K562 (cell line): ENCODE measurements at regions not wholly inside any gene's neighbourhood (a gene's known extent, or its start where the extent isn't known, plus 50 kb on each side); places are given as distances from the start of the nearest gene placed in this dataset.

ENCODE experiments used
- ATAC-seq: fragments of 200-7000 bp; cut with Tn5 transposase; 3 replicates; pipeline ENCODE4 v1.9.1; 2020; ENCODE audit warnings: moderate library complexity
- BruUV-seq: library from RNA; stranded (reverse); fragments of 400-500 nt; replicated peaks from 2 replicates; lab custom pipeline; 2021; lab: Mats Ljungman, UMichigan
- CTCF ChIA-PET: fragments of 300-600 bp; formaldehyde crosslinking; extraction: SDS; loops from one replicate; lab custom pipeline; 2021; ENCODE audit warnings: low intra/inter-chr PET ratio; lab: Yijun Ruan, JAX
- POLR2A ChIA-PET: fragments of 300-600, 350-650 bp; sonication (Branson Sonifier 250); formaldehyde crosslinking; extraction: SDS; loops from one replicate; lab custom pipeline; 2021; ENCODE audit warnings: antibody characterized with exemption, inconsistent platforms; lab: Yijun Ruan, JAX
- DNase-seq, 4 experiments: peaks; one replicate each; pipeline versions ENCODE4 v3.0.0 to v3.0.0-alpha.2; 2011 to 2018; ENCODE audit warnings: low spot score in 3 of 4, mixed read lengths in 3 of 4; ENCODE audit errors: extremely low read depth in 1 of 4
- FAIRE-seq: peaks from 2 replicates; lab custom pipeline; 2011; peaks lifted over from hg19 to GRCh38; lab: Jason Lieb, UNC
- H2AFZ ChIP-seq: 2 replicates; pipeline ENCODE4 v1.6.0; 2011; ENCODE audit warnings: low read depth, low read length, control low read depth, inconsistent platforms
- H3K27ac ChIP-seq: fragments of 200-600 bp; 3 replicates; pipeline ENCODE4 v1.8.0; 2011; ENCODE audit warnings: low read depth, mild to moderate bottlenecking, control low read depth, inconsistent platforms, low read length, moderate library complexity, mixed read lengths; ENCODE audit errors: extremely low read depth
- H3K27me3 ChIP-seq, 2 experiments: fragments of 300-600 bp in 1 of 2; 2 replicates in 1 of 2; 3 replicates in 1 of 2; pipeline versions ENCODE4 v1.6.0 to v1.8.0; 2011; ENCODE audit warnings: inconsistent platforms in 2 of 2, low read length in 2 of 2, mild to moderate bottlenecking in 1 of 2, mixed read lengths in 1 of 2, moderate library complexity in 1 of 2; ENCODE audit not compliant: control insufficient read depth in 2 of 2, insufficient read depth in 2 of 2
- H3K36me3 ChIP-seq: fragments of 300-600 bp; 3 replicates; pipeline ENCODE4 v1.8.0; 2011; ENCODE audit warnings: mild to moderate bottlenecking, low read length, inconsistent platforms; ENCODE audit not compliant: control insufficient read depth, insufficient read depth
- H3K4me1 ChIP-seq, 2 experiments: fragments of 200-600 bp in 1 of 2; replicated peaks in 1 of 2; 2 replicates in 1 of 2; 3 replicates in 1 of 2; pipeline versions ENCODE4 v1.5.1 to v1.8.0; 2011; ENCODE audit warnings: inconsistent platforms in 2 of 2, low read length in 2 of 2, mild to moderate bottlenecking in 1 of 2, mixed read lengths in 1 of 2, moderate library complexity in 1 of 2; ENCODE audit not compliant: control insufficient read depth in 2 of 2, insufficient read depth in 2 of 2
- H3K4me2 ChIP-seq: 2 replicates; pipeline ENCODE4 v1.6.1; 2011; ENCODE audit warnings: low read length, control low read depth, inconsistent platforms, mixed read lengths; ENCODE audit not compliant: insufficient read depth
- H3K4me3 ChIP-seq: fragments of 200-600 bp; sonication (generic), shearing (Covaris generic); 2 replicates; pipeline ENCODE4 v1.5.1; 2016; ENCODE audit warnings: control low read depth, inconsistent platforms
- H3K79me2 ChIP-seq: fragments of 200-600 bp; 3 replicates; pipeline ENCODE4 v1.8.0; 2011; ENCODE audit warnings: low read length, inconsistent platforms; ENCODE audit not compliant: control insufficient read depth, insufficient read depth
- H3K9ac ChIP-seq, 2 experiments: 2 replicates each; pipeline versions ENCODE4 v1.6.0 to v1.6.1; 2011; ENCODE audit warnings: low read depth in 2 of 2, low read length in 2 of 2, control low read depth in 1 of 2, inconsistent platforms in 1 of 2, mild to moderate bottlenecking in 1 of 2, mixed read lengths in 1 of 2; ENCODE audit not compliant: insufficient read depth in 1 of 2
- H3K9me1 ChIP-seq: one replicate; pipeline ENCODE4 v1.6.0; 2011; ENCODE audit warnings: inconsistent platforms, mild to moderate bottlenecking, low read length, moderate library complexity; ENCODE audit not compliant: control insufficient read depth, insufficient read depth
- H3K9me3 ChIP-seq: replicated peaks from 2 replicates; pipeline ENCODE4 v1.5.1; 2011; ENCODE audit warnings: low read depth, low read length, inconsistent platforms; ENCODE audit not compliant: control insufficient read depth, insufficient read depth
- H4K20me1 ChIP-seq: replicated peaks from 2 replicates; pipeline ENCODE4 v1.6.1; 2011; ENCODE audit warnings: low read length, inconsistent platforms, mixed read lengths; ENCODE audit not compliant: control insufficient read depth, insufficient read depth
- EP300 ChIP-seq: IDR thresholded peaks from 2 replicates; pipeline ENCODE4 v1.6.1; 2012; ENCODE audit warnings: low read length, improper control_type of control experiment
- NELFE ChIP-seq: IDR thresholded peaks from 2 replicates; pipeline ENCODE4 v1.6.1; 2011; ENCODE audit warnings: mild to moderate bottlenecking; ENCODE audit not compliant: insufficient read depth, insufficient read length
- NFE2L1 ChIP-seq: fragments of 450-650 bp; IDR thresholded peaks from 2 replicates; pipeline ENCODE4 v1.6.1; 2016; ENCODE audit warnings: missing genetic modification characterization, low read depth, mild to moderate bottlenecking, missing compliant biosample characterization, moderate library complexity, borderline replicate concordance
- RBM22 ChIP-seq: fragments of 200-400 bp; formaldehyde crosslinking; IDR thresholded peaks from 2 replicates; pipeline ENCODE4 v1.6.1; 2018; ENCODE audit warnings: low read length, low read depth; ENCODE audit not compliant: poor library complexity, severe bottlenecking
- SNIP1 ChIP-seq: fragments of 450-650 bp; IDR thresholded peaks from 2 replicates; pipeline ENCODE4 v1.7.1; 2017; ENCODE audit warnings: low read depth, mild to moderate bottlenecking
- SUPT5H ChIP-seq: fragments of 450-650 bp; IDR thresholded peaks from 2 replicates; pipeline ENCODE4 v1.6.1; 2016
- ZBTB17 ChIP-seq: fragments of 450-650 bp; formaldehyde crosslinking; IDR thresholded peaks from 2 replicates; pipeline ENCODE4 v1.4.0; 2020; ENCODE audit warnings: mild to moderate bottlenecking
- ZFP1 ChIP-seq: fragments of 450-650 bp; formaldehyde crosslinking; IDR thresholded peaks from 2 replicates; pipeline ENCODE4 v1.4.0; 2020; ENCODE audit warnings: mild to moderate bottlenecking, mixed read lengths
- ZNF12 ChIP-seq: sonication (generic); formaldehyde crosslinking; IDR thresholded peaks from 2 replicates; pipeline ENCODE4 v1.4.0; 2020; ENCODE audit warnings: mild to moderate bottlenecking, missing genetic modification reagents
- ZNF184 ChIP-seq: sonication (generic); formaldehyde crosslinking; IDR thresholded peaks from 2 replicates; pipeline ENCODE4 v1.5.0; 2020; ENCODE audit warnings: missing genetic modification reagents
- ZNF224 ChIP-seq: sonication (generic); formaldehyde crosslinking; IDR thresholded peaks from 2 replicates; pipeline ENCODE4 v1.8.0; 2022; ENCODE audit warnings: mild to moderate bottlenecking, missing genetic modification reagents
- ZNF347 ChIP-seq: fragments of 450-650 bp; formaldehyde crosslinking; IDR thresholded peaks from 2 replicates; pipeline ENCODE4 v1.4.0; 2020; ENCODE audit warnings: low read depth, mild to moderate bottlenecking, moderate library complexity
- WGBS: fragments of 100-300 bp; shearing (Covaris generic); methylation state at CpG from one replicate; pipeline ENCODE4 v1.1.6; 2016; ENCODE audit warnings: low coverage, mixed read lengths; ENCODE audit not compliant: insufficient coverage; ENCODE audit errors: missing lambda C conversion rate; 5-methylcytosine and 5-hydroxymethylcytosine counted together
- in situ Hi-C: fragments of 300-500 bp; cut with MboI; formaldehyde crosslinking; loops from 4 replicates; pipeline ENCODE4 v1.15.0; 2018; ENCODE audit warnings: inconsistent platforms, mixed read lengths
- intact Hi-C: fragments of 100-400 bp; cut with micrococcal nuclease; formaldehyde crosslinking; loops from 2 replicates; pipeline ENCODE4 v1.14.2; 2022
- TF ChIP-seq, protein P1 (sequence below): fragments of 250-450 bp; sonication (Bioruptor Pico); IDR thresholded peaks from 2 replicates; pipeline ENCODE4 v1.8.0; 2022; ENCODE audit warnings: inconsistent platforms, mild to moderate bottlenecking, moderate library complexity, borderline replicate concordance
- TF ChIP-seq, protein P2 (sequence below): conservative IDR thresholded peaks from 2 replicates; pipeline ENCODE4 v1.6.1; 2011; ENCODE audit warnings: low read depth, mild to moderate bottlenecking, low read length; ENCODE audit not compliant: control insufficient read depth
- TF ChIP-seq, protein P3 (sequence below): sonication (generic); IDR thresholded peaks from 2 replicates; pipeline ENCODE4 v1.6.1; 2016
- TF ChIP-seq, protein P4 (sequence below): fragments of 200-800 bp; sonication (Bioruptor generic); IDR thresholded peaks from 2 replicates; pipeline ENCODE4 v1.6.1; 2016; ENCODE audit warnings: missing genetic modification characterization, missing compliant biosample characterization

DNA sequence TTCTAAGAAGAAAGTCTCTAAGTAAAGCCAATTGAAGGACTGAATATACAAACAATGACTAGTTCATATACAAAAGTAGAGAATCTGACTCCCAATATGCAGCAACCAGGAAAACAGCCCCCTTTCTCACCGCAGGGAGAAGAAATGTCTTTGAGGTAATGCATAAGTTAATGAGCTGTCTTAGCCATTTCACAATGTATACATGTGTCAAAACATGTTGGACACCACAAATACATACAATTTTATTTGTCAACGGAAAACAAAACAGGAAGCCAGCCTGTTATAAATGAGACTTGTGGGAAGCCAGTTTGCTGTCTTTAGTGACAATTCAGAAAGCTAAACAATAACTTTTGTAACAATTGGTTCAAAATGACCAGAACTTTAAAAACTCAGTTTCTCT, 389.2 kb downstream of the CBLN2 start:
- BruUV-seq = no TSS peak
- Histone ChIP-seq H3K27me3 (no peaks in the 10 kb centered on the region), H3K9ac (no peak overlapping the region), H2AFZ (no peak overlapping the region), H3K79me2 (no peaks in the 10 kb centered on the region), H3K9me1 (no peaks in the 10 kb centered on the region), H3K4me3 (no peak overlapping the region), H3K4me2 (no peak overlapping the region), H3K27ac (no peak overlapping the region), H3K4me1 (no peaks in the 10 kb centered on the region), H3K9me3 (no peaks in the 10 kb centered on the region), H3K36me3 (no peaks in the 10 kb centered on the region), H4K20me1 (no peaks in the 10 kb centered on the region)
- no peak for DNase-seq
- in situ Hi-C loops = no loop called here
- CTCF ChIA-PET = no interaction called here
- FAIRE-seq = no peak
- no peak for ATAC-seq
- POLR2A ChIA-PET = interaction anchor here (0.6 kb wide), 1 partner anchor 411 kb away, joined by 3 read pairs; no protein-coding TSS in a partner anchor
- WGBS = 0% methylated on average over 2 of the region's 2 CpGs
- intact Hi-C loops = no loop called here
- TF ChIP-seq, protein P1, sequence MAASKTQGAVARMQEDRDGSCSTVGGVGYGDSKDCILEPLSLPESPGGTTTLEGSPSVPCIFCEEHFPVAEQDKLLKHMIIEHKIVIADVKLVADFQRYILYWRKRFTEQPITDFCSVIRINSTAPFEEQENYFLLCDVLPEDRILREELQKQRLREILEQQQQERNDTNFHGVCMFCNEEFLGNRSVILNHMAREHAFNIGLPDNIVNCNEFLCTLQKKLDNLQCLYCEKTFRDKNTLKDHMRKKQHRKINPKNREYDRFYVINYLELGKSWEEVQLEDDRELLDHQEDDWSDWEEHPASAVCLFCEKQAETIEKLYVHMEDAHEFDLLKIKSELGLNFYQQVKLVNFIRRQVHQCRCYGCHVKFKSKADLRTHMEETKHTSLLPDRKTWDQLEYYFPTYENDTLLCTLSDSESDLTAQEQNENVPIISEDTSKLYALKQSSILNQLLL (CRISPR knock-in tag) = no peak
- no peak for TF ChIP-seq ZBTB17 (CRISPR knock-in tag)
- TF ChIP-seq EP300 = no peak
- no peak for TF ChIP-seq SNIP1
- TF ChIP-seq, protein P2, sequence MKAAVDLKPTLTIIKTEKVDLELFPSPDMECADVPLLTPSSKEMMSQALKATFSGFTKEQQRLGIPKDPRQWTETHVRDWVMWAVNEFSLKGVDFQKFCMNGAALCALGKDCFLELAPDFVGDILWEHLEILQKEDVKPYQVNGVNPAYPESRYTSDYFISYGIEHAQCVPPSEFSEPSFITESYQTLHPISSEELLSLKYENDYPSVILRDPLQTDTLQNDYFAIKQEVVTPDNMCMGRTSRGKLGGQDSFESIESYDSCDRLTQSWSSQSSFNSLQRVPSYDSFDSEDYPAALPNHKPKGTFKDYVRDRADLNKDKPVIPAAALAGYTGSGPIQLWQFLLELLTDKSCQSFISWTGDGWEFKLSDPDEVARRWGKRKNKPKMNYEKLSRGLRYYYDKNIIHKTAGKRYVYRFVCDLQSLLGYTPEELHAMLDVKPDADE = no peak
- TF ChIP-seq ZNF224 (CRISPR knock-in tag) = no peak
- TF ChIP-seq, protein P3, sequence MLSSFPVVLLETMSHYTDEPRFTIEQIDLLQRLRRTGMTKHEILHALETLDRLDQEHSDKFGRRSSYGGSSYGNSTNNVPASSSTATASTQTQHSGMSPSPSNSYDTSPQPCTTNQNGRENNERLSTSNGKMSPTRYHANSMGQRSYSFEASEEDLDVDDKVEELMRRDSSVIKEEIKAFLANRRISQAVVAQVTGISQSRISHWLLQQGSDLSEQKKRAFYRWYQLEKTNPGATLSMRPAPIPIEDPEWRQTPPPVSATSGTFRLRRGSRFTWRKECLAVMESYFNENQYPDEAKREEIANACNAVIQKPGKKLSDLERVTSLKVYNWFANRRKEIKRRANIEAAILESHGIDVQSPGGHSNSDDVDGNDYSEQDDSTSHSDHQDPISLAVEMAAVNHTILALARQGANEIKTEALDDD = no peak
- TF ChIP-seq, protein P4, sequence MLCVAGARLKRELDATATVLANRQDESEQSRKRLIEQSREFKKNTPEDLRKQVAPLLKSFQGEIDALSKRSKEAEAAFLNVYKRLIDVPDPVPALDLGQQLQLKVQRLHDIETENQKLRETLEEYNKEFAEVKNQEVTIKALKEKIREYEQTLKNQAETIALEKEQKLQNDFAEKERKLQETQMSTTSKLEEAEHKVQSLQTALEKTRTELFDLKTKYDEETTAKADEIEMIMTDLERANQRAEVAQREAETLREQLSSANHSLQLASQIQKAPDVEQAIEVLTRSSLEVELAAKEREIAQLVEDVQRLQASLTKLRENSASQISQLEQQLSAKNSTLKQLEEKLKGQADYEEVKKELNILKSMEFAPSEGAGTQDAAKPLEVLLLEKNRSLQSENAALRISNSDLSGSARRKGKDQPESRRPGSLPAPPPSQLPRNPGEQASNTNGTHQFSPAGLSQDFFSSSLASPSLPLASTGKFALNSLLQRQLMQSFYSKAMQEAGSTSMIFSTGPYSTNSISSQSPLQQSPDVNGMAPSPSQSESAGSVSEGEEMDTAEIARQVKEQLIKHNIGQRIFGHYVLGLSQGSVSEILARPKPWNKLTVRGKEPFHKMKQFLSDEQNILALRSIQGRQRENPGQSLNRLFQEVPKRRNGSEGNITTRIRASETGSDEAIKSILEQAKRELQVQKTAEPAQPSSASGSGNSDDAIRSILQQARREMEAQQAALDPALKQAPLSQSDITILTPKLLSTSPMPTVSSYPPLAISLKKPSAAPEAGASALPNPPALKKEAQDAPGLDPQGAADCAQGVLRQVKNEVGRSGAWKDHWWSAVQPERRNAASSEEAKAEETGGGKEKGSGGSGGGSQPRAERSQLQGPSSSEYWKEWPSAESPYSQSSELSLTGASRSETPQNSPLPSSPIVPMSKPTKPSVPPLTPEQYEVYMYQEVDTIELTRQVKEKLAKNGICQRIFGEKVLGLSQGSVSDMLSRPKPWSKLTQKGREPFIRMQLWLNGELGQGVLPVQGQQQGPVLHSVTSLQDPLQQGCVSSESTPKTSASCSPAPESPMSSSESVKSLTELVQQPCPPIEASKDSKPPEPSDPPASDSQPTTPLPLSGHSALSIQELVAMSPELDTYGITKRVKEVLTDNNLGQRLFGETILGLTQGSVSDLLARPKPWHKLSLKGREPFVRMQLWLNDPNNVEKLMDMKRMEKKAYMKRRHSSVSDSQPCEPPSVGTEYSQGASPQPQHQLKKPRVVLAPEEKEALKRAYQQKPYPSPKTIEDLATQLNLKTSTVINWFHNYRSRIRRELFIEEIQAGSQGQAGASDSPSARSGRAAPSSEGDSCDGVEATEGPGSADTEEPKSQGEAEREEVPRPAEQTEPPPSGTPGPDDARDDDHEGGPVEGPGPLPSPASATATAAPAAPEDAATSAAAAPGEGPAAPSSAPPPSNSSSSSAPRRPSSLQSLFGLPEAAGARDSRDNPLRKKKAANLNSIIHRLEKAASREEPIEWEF (CRISPR knock-in tag) = no peak
- no peak for TF ChIP-seq RBM22
- no peak for TF ChIP-seq NFE2L1 (tag)
- TF ChIP-seq NELFE = no peak
- TF ChIP-seq ZNF347 = no peak
- TF ChIP-seq ZNF184 (CRISPR knock-in tag) = no peak
- TF ChIP-seq ZFP1 (CRISPR knock-in tag) = no peak
- TF ChIP-seq SUPT5H = no peak
- no peak for TF ChIP-seq ZNF12 (CRISPR knock-in tag)
